HCT116 (cell line): ENCODE measurements at regions not wholly inside any gene's neighbourhood (a gene's known extent, or its start where the extent isn't known, plus 50 kb on each side); places are given as distances from the start of the nearest gene placed in this dataset.
"Not testable (repeated sequence)": the region's sequence is repeated elsewhere in the genome, so short reads cannot be mapped to it uniquely, and the experiment has no call there.

Experiments
- CEBPB ChIP-seq: IDR thresholded peaks from 2 replicates; pipeline ENCODE4 v1.6.1; 2012; ENCODE audit warnings: low read depth
- EZH2 ChIP-seq: fragments of 200-600 bp; sonication (generic); IDR thresholded peaks from 2 replicates; pipeline ENCODE4 v1.6.1; 2017; ENCODE audit warnings: antibody characterized with exemption, mixed run types
- EZH2phosphoT487 ChIP-seq: fragments of 200-600 bp; IDR thresholded peaks from 2 replicates; pipeline ENCODE4 v1.6.1; 2018; ENCODE audit warnings: antibody characterized with exemption, borderline replicate concordance
- POLR2A ChIP-seq: IDR thresholded peaks from 2 replicates; pipeline ENCODE4 v1.7.0; 2011; ENCODE audit warnings: borderline replicate concordance; ENCODE audit not compliant: insufficient read depth, insufficient read length; ENCODE audit errors: extremely low read depth
- POLR2AphosphoS5 ChIP-seq: IDR thresholded peaks from 2 replicates; pipeline ENCODE4 v1.6.1; 2011; ENCODE audit warnings: mild to moderate bottlenecking, low read depth, low read length, moderate library complexity
- SP1 ChIP-seq: IDR thresholded peaks from 2 replicates; pipeline ENCODE4 v1.6.1; 2012; ENCODE audit warnings: low read depth
- YY1 ChIP-seq: IDR thresholded peaks from 2 replicates; pipeline ENCODE4 v1.6.1; 2011; ENCODE audit warnings: low read length, low read depth, moderate library complexity, mild to moderate bottlenecking; ENCODE audit not compliant: insufficient replicate concordance; ENCODE audit errors: extremely low read depth
- ZFX ChIP-seq: fragments of 450-650 bp; IDR thresholded peaks from 2 replicates; pipeline ENCODE4 v1.6.1; 2017
- TF ChIP-seq, protein P1 (sequence below), 3 experiments: fragments of 200-600 bp in 1 of 3; sonication (generic) in 1 of 3; IDR thresholded peaks in 2 of 3; conservative IDR thresholded peaks in 1 of 3; 2 replicates each; pipeline ENCODE4 v1.5.1; 2012 to 2017; ENCODE audit warnings: low read depth in 2 of 3, low read length in 2 of 3, antibody characterized with exemption in 1 of 3, borderline replicate concordance in 1 of 3, control low read depth in 1 of 3, mild to moderate bottlenecking in 1 of 3, mixed read lengths in 1 of 3, mixed run types in 1 of 3, moderate library complexity in 1 of 3; ENCODE audit not compliant: insufficient read depth in 1 of 3

- TF ChIP-seq, protein P1, sequence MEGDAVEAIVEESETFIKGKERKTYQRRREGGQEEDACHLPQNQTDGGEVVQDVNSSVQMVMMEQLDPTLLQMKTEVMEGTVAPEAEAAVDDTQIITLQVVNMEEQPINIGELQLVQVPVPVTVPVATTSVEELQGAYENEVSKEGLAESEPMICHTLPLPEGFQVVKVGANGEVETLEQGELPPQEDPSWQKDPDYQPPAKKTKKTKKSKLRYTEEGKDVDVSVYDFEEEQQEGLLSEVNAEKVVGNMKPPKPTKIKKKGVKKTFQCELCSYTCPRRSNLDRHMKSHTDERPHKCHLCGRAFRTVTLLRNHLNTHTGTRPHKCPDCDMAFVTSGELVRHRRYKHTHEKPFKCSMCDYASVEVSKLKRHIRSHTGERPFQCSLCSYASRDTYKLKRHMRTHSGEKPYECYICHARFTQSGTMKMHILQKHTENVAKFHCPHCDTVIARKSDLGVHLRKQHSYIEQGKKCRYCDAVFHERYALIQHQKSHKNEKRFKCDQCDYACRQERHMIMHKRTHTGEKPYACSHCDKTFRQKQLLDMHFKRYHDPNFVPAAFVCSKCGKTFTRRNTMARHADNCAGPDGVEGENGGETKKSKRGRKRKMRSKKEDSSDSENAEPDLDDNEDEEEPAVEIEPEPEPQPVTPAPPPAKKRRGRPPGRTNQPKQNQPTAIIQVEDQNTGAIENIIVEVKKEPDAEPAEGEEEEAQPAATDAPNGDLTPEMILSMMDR (IDR thresholded peaks at IDR 0.05 in 2 of 3, conservative IDR thresholded peaks at IDR 0.05 in 1 of 3; ENCODE audit: borderline replicate concordance in 1 of 3, insufficient read depth in 1 of 3, low read depth in 2 of 3, low read length in 2 of 3): peak; percentile 10 to 35 (median 18); a peak in 4 of 6 replicates
- not testable (repeated sequence) for TF ChIP-seq EZH2phosphoT487, EZH2, POLR2A, SP1, CEBPB, POLR2AphosphoS5, ZFX, YY1
These were observed 1723.8 kb upstream of the DEFB115 start for GRCh38 chr20:29533566-29534177.
